GM12891 (cell line): ENCODE measurements at regions not wholly inside any gene's neighbourhood (a gene's known extent, or its start where the extent isn't known, plus 50 kb on each side); places are given as distances from the start of the nearest gene placed in this dataset.

Experiments
- POLR2A ChIP-seq: IDR thresholded peaks from 2 replicates; pipeline ENCODE4 v1.6.1; 2011; ENCODE audit warnings: low read depth, low read length, control low read depth
- POLR2AphosphoS5 ChIP-seq: IDR thresholded peaks from 2 replicates; pipeline ENCODE4 v1.6.1; 2011; ENCODE audit warnings: low read depth, low read length, control low read depth

DNA sequence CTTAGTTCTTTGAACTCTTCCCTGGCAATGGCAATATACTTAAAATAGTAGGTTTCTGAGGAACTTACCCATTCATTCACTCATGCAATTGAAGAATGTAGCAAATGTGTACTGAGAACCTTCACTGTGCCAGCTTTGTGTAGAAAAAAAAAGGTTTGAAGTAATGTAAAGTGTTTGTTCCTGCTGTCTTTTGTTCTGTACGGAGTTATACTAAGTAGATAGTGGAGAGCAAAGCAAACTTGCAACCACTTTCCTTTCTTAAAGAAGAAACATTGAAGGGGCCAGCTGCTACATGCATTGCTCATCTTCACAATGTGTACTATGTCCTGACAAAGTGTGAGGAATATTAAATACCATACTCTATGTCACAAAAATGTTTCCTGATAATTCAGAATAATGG lies 68.9 kb upstream of the FREM2 start:
- TF ChIP-seq POLR2A, result no peak
- TF ChIP-seq POLR2AphosphoS5, result no peak
